HEK293 (cell line): ENCODE measurements at regions not wholly inside any gene's neighbourhood (a gene's known extent, or its start where the extent isn't known, plus 50 kb on each side); places are given as distances from the start of the nearest gene placed in this dataset.

Experiments used
- CTCF ChIA-PET: fragments of 350-600 bp; formaldehyde crosslinking; extraction: SDS; loops from one replicate; lab custom pipeline; 2021; ENCODE audit warnings: antibody characterized with exemption; lab: Yijun Ruan, JAX
- POLR2A ChIA-PET: fragments of 300-600 bp; formaldehyde crosslinking; extraction: SDS; loops from one replicate; lab custom pipeline; 2020; ENCODE audit warnings: antibody characterized with exemption, inconsistent platforms; lab: Yijun Ruan, JAX
- H3K27ac ChIP-seq: fragments of 200-500 bp; sonication (Bioruptor generic); 2 replicates; pipeline ENCODE4 v1.5.1; 2014; ENCODE audit warnings: low read depth, low read length, control low read depth, inconsistent platforms; ENCODE audit errors: extremely low read depth
- H3K36me3 ChIP-seq, 2 experiments: fragments of 200-500 bp in 1 of 2; sonication (Bioruptor generic) in 1 of 2; 1 replicate in 1 of 2; 2 replicates in 1 of 2; pipeline ENCODE4 v1.5.1; 2014 to 2017; ENCODE audit warnings: inconsistent platforms in 2 of 2, low read length in 2 of 2; ENCODE audit not compliant: control insufficient read depth in 2 of 2, insufficient read depth in 1 of 2
- H3K4me1 ChIP-seq: fragments of 200-500 bp; sonication (Bioruptor generic); 2 replicates; pipeline ENCODE4 v1.5.1; 2014; ENCODE audit warnings: mild to moderate bottlenecking, low read length, inconsistent platforms; ENCODE audit not compliant: control insufficient read depth, insufficient read depth
- H3K4me3 ChIP-seq: 2 replicates; pipeline ENCODE4 v1.5.1; 2011; ENCODE audit warnings: low read depth, mild to moderate bottlenecking, control low read depth, low read length, moderate library complexity
- H3K9me3 ChIP-seq: fragments of 200-500 bp; sonication (Bioruptor generic); 2 replicates; pipeline ENCODE4 v1.5.1; 2014; ENCODE audit warnings: low read depth, low read length, inconsistent platforms; ENCODE audit not compliant: control insufficient read depth, insufficient read depth
- EGR2 ChIP-seq: fragments of 450-650 bp; formaldehyde crosslinking; IDR thresholded peaks from 2 replicates; pipeline ENCODE4 v1.5.1; 2016; ENCODE audit warnings: low read depth, missing biosample characterization, missing genetic modification characterization
- FEZF1 ChIP-seq: fragments of 450-650 bp; formaldehyde crosslinking; IDR thresholded peaks from 2 replicates; pipeline ENCODE4 v1.5.1; 2016; ENCODE audit warnings: missing biosample characterization, missing genetic modification characterization
- GFI1B ChIP-seq: fragments of 450-650 bp; formaldehyde crosslinking; IDR thresholded peaks from 2 replicates; pipeline ENCODE4 v1.5.1; 2016; ENCODE audit warnings: missing biosample characterization, missing genetic modification characterization
- TCF7L2 ChIP-seq: IDR thresholded peaks from 2 replicates; pipeline ENCODE4 v1.6.1; 2011; ENCODE audit warnings: low read depth, mild to moderate bottlenecking, inconsistent platforms, low read length, moderate library complexity, borderline replicate concordance
- ZBTB1 ChIP-seq: fragments of 450-650 bp; formaldehyde crosslinking; IDR thresholded peaks from 2 replicates; pipeline ENCODE4 v1.5.1; 2016; ENCODE audit warnings: missing biosample characterization, missing genetic modification characterization
- ZBTB17 ChIP-seq: fragments of 450-650 bp; formaldehyde crosslinking; IDR thresholded peaks from 2 replicates; pipeline ENCODE4 v1.5.1; 2016; ENCODE audit warnings: missing biosample characterization, missing genetic modification characterization
- ZBTB44 ChIP-seq: fragments of 450-650 bp; IDR thresholded peaks from 2 replicates; pipeline ENCODE4 v1.5.1; 2018; ENCODE audit warnings: missing biosample characterization, mild to moderate bottlenecking, missing genetic modification characterization
- ZEB2 ChIP-seq: fragments of 450-650 bp; formaldehyde crosslinking; IDR thresholded peaks from 2 replicates; pipeline ENCODE4 v1.5.1; 2016; ENCODE audit warnings: missing biosample characterization, missing genetic modification characterization
- ZIC2 ChIP-seq: fragments of 450-650 bp; formaldehyde crosslinking; IDR thresholded peaks from 2 replicates; pipeline ENCODE4 v1.5.1; 2016; ENCODE audit warnings: missing biosample characterization, missing genetic modification characterization
- ZNF112 ChIP-seq: fragments of 450-650 bp; formaldehyde crosslinking; IDR thresholded peaks from 2 replicates; pipeline ENCODE4 v1.5.0; 2017; ENCODE audit warnings: missing biosample characterization, missing genetic modification characterization
- ZNF114 ChIP-seq: fragments of 450-650 bp; formaldehyde crosslinking; IDR thresholded peaks from 2 replicates; pipeline ENCODE4 v1.5.0; 2017; ENCODE audit warnings: missing biosample characterization, missing genetic modification characterization
- ZNF140 ChIP-seq: fragments of 450-650 bp; formaldehyde crosslinking; IDR thresholded peaks from 2 replicates; pipeline ENCODE4 v1.5.1; 2016; ENCODE audit warnings: missing biosample characterization, missing genetic modification characterization
- ZNF16 ChIP-seq: fragments of 450-650 bp; formaldehyde crosslinking; IDR thresholded peaks from 2 replicates; pipeline ENCODE4 v1.5.1; 2016; ENCODE audit warnings: low read depth, missing biosample characterization, missing genetic modification characterization
- ZNF223 ChIP-seq: fragments of 450-650 bp; formaldehyde crosslinking; IDR thresholded peaks from 2 replicates; pipeline ENCODE4 v1.5.1; 2016; ENCODE audit warnings: missing biosample characterization, missing genetic modification characterization
- ZNF23 ChIP-seq: fragments of 450-650 bp; formaldehyde crosslinking; IDR thresholded peaks from 2 replicates; pipeline ENCODE4 v1.5.1; 2016; ENCODE audit warnings: missing biosample characterization, missing genetic modification characterization, borderline replicate concordance
- ZNF266 ChIP-seq: fragments of 450-650 bp; formaldehyde crosslinking; IDR thresholded peaks from 2 replicates; pipeline ENCODE4 v1.5.1; 2016; ENCODE audit warnings: missing biosample characterization, missing genetic modification characterization, low read depth
- ZNF416 ChIP-seq: fragments of 450-650 bp; formaldehyde crosslinking; IDR thresholded peaks from 2 replicates; pipeline ENCODE4 v1.5.1; 2016; ENCODE audit warnings: missing biosample characterization, missing genetic modification characterization
- ZNF423 ChIP-seq: fragments of 450-650 bp; formaldehyde crosslinking; IDR thresholded peaks from 2 replicates; pipeline ENCODE4 v1.5.1; 2016; ENCODE audit warnings: missing biosample characterization, missing genetic modification characterization
- ZNF521 ChIP-seq: fragments of 450-650 bp; formaldehyde crosslinking; IDR thresholded peaks from 2 replicates; pipeline ENCODE4 v1.5.1; 2017; ENCODE audit warnings: missing biosample characterization, mild to moderate bottlenecking, missing genetic modification characterization
- ZNF585B ChIP-seq: fragments of 450-650 bp; formaldehyde crosslinking; IDR thresholded peaks from 2 replicates; pipeline ENCODE4 v1.5.1; 2016; ENCODE audit warnings: missing biosample characterization, missing genetic modification characterization
- ZNF629 ChIP-seq: fragments of 450-650 bp; formaldehyde crosslinking; IDR thresholded peaks from 2 replicates; pipeline ENCODE4 v1.5.1; 2017; ENCODE audit warnings: missing biosample characterization, missing genetic modification characterization
- ZNF664 ChIP-seq: fragments of 450-650 bp; formaldehyde crosslinking; IDR thresholded peaks from 2 replicates; pipeline ENCODE4 v1.5.1; 2016; ENCODE audit warnings: missing biosample characterization, missing genetic modification characterization
- ZNF747 ChIP-seq: fragments of 450-650 bp; formaldehyde crosslinking; IDR thresholded peaks from 2 replicates; pipeline ENCODE4 v1.5.1; 2016; ENCODE audit warnings: missing biosample characterization, missing genetic modification characterization
- ZNF785 ChIP-seq: fragments of 450-650 bp; formaldehyde crosslinking; IDR thresholded peaks from 2 replicates; pipeline ENCODE4 v1.5.1; 2016; ENCODE audit warnings: missing biosample characterization, missing genetic modification characterization
- ZSCAN16 ChIP-seq: fragments of 450-650 bp; formaldehyde crosslinking; IDR thresholded peaks from 2 replicates; pipeline ENCODE4 v1.5.1; 2016; ENCODE audit warnings: missing biosample characterization, missing genetic modification characterization
- TF ChIP-seq, protein P1 (sequence below): fragments of 450-650 bp; formaldehyde crosslinking; IDR thresholded peaks from 2 replicates; pipeline ENCODE4 v1.5.1; 2016; ENCODE audit warnings: missing biosample characterization, missing genetic modification characterization
- TF ChIP-seq, protein P2 (sequence below): fragments of 450-650 bp; formaldehyde crosslinking; IDR thresholded peaks from 2 replicates; pipeline ENCODE4 v1.5.1; 2016; ENCODE audit warnings: missing biosample characterization, missing genetic modification characterization
- TF ChIP-seq, protein P3 (sequence below): fragments of 450-650 bp; formaldehyde crosslinking; IDR thresholded peaks from 2 replicates; pipeline ENCODE4 v1.5.1; 2016; ENCODE audit warnings: missing biosample characterization, missing genetic modification characterization

DNA sequence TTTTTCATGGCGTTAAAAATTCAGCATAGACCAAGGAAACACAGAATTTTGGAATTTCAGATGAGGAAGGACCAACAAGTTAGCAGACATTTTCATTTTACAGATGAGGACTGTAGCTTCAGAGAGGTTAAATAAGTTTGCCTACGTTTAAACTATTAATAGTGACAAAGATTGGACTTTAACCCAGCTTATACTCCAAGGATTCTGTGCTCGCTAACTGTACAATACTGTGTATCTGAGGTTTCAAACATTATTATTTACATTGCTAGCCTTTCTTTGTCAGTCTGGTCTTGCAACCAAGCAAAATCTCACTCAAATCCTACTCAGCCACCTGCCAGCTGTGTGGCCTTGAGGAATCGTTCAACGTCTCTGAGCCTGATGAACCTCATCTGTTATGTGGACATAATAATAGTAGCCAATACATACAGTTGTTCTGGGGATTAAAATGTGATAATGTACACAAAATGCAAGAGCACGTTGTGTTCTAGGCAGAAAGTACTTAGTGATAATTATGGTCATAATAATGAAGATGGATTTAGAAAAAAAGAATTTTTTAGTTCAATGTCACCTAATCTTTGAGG is 462.4 kb upstream of the TRIB2 start:
- POLR2A ChIA-PET = no interaction called here
- H3K4me1 ChIP-seq = peaks cover under 1% of the 10 kb centered on the region; the same call in 1 of the 2 replicates
- no peaks in the 10 kb centered on the region for H3K36me3 ChIP-seq
- CTCF ChIA-PET = interaction anchor here (0.5 kb wide), 1 partner anchor 425 kb away, joined by 3 read pairs; no protein-coding TSS in a partner anchor
- no peaks in the 10 kb centered on the region for H3K9me3 ChIP-seq
- TF ChIP-seq ZNF785 (no peak), ZIC2 (tag by site-specific recombination) (no peak), ZNF629 (no peak), ZNF114 (tag by site-specific recombination) (no peak), ZSCAN16 (tag by site-specific recombination) (no peak), ZBTB44 (tag by site-specific recombination) (no peak), ZNF223 (tag by site-specific recombination) (no peak), ZNF23 (tag by site-specific recombination) (no peak), ZBTB1 (no peak), ZEB2 (tag by site-specific recombination) (no peak), ZNF266 (tag by site-specific recombination) (no peak), ZNF112 (tag by site-specific recombination) (no peak), ZBTB17 (no peak), FEZF1 (no peak), ZNF416 (no peak)
- TF ChIP-seq, protein P1, sequence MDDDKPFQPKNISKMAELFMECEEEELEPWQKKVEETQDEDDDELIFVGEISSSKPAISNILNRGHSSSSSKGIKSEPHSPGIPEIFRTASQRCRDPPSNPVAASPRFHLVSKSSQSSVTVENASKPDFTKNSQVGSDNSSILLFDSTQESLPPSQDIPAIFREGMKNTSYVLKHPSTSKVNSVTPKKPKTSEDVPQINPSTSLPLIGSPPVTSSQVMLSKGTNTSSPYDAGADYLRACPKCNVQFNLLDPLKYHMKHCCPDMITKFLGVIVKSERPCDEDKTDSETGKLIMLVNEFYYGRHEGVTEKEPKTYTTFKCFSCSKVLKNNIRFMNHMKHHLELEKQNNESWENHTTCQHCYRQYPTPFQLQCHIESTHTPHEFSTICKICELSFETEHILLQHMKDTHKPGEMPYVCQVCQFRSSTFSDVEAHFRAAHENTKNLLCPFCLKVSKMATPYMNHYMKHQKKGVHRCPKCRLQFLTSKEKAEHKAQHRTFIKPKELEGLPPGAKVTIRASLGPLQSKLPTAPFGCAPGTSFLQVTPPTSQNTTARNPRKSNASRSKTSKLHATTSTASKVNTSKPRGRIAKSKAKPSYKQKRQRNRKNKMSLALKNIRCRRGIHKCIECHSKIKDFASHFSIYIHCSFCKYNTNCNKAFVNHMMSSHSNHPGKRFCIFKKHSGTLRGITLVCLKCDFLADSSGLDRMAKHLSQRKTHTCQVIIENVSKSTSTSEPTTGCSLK (tag by site-specific recombination) = no peak
- no peak overlapping the region for H3K4me3 ChIP-seq
- no peak overlapping the region for H3K27ac ChIP-seq

DNA sequence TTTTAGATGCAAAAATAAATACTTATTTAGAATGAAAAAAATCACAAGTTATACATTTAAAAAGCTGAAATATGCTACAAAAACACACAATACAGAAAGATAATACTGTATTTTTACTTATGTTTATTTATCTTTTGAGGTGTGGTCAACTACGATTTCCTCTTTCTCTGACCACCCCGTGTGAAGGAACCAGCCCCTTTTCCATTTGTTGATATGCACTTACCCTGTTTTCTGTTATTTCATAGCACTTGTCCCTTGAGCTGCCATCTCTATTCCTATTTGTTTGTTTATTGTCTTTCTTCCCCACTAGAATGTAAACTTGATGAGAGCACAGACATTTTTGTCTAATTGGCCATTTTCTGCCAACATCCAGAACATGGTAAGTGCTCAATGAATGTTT is 460.5 kb upstream of the TRIB2 start:
- H3K4me1 ChIP-seq = peaks cover 2% of the 10 kb centered on the region; the same call in 1 of the 2 replicates
- ChIA-PET CTCF (interaction anchor here (0.5 kb wide), 1 partner anchor 19 kb away, joined by 3 read pairs; no protein-coding TSS in a partner anchor), POLR2A (no interaction called here)
- no peaks in the 10 kb centered on the region for H3K9me3 ChIP-seq
- H3K4me3 ChIP-seq = no peak overlapping the region
- TF ChIP-seq ZNF585B (tag by site-specific recombination) (no peak), ZNF664 (no peak), ZNF747 (no peak), EGR2 (no peak)
- H3K27ac ChIP-seq = no peak overlapping the region
- H3K36me3 ChIP-seq = no peaks in the 10 kb centered on the region

GRCh38 chr2:12257476-12257875 is 459.3 kb upstream of the TRIB2 start:
- no peak overlapping the region for H3K27ac ChIP-seq
- H3K4me1 ChIP-seq = peaks cover 2% of the 10 kb centered on the region; the same call in 1 of the 2 replicates
- CTCF ChIA-PET = no interaction called here
- no peak overlapping the region for H3K4me3 ChIP-seq
- H3K36me3 ChIP-seq = no peaks in the 10 kb centered on the region
- POLR2A ChIA-PET = no interaction called here
- H3K9me3 ChIP-seq = no peaks in the 10 kb centered on the region
- no peak for TF ChIP-seq ZNF16 (tag by site-specific recombination)
- no peak for TF ChIP-seq FEZF1
- TF ChIP-seq TCF7L2 = no peak
- no peak for TF ChIP-seq GFI1B (tag by site-specific recombination)
- TF ChIP-seq ZNF521 = no peak
- TF ChIP-seq, protein P2, sequence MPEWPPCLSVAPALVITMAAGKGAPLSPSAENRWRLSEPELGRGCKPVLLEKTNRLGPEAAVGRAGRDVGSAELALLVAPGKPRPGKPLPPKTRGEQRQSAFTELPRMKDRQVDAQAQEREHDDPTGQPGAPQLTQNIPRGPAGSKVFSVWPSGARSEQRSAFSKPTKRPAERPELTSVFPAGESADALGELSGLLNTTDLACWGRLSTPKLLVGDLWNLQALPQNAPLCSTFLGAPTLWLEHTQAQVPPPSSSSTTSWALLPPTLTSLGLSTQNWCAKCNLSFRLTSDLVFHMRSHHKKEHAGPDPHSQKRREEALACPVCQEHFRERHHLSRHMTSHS (tag by site-specific recombination) = no peak
- TF ChIP-seq ZNF423 (tag by site-specific recombination) = no peak
- no peak for TF ChIP-seq ZNF140 (tag by site-specific recombination)
- TF ChIP-seq, protein P3, sequence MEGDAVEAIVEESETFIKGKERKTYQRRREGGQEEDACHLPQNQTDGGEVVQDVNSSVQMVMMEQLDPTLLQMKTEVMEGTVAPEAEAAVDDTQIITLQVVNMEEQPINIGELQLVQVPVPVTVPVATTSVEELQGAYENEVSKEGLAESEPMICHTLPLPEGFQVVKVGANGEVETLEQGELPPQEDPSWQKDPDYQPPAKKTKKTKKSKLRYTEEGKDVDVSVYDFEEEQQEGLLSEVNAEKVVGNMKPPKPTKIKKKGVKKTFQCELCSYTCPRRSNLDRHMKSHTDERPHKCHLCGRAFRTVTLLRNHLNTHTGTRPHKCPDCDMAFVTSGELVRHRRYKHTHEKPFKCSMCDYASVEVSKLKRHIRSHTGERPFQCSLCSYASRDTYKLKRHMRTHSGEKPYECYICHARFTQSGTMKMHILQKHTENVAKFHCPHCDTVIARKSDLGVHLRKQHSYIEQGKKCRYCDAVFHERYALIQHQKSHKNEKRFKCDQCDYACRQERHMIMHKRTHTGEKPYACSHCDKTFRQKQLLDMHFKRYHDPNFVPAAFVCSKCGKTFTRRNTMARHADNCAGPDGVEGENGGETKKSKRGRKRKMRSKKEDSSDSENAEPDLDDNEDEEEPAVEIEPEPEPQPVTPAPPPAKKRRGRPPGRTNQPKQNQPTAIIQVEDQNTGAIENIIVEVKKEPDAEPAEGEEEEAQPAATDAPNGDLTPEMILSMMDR = no peak
